AG09319 (cell line): ENCODE measurements at regions not wholly inside any gene's neighbourhood (a gene's known extent, or its start where the extent isn't known, plus 50 kb on each side); places are given as distances from the start of the nearest gene placed in this dataset.

Experiments
- DNase-seq: peaks from one replicate; pipeline ENCODE4 v3.0.0-alpha.2; 2010; ENCODE audit warnings: low read depth; ENCODE audit errors: extremely low read depth
- CTCF ChIP-seq: IDR thresholded peaks from 2 replicates; pipeline ENCODE4 v1.5.1; 2011; ENCODE audit warnings: low read depth, mild to moderate bottlenecking, inconsistent platforms, low read length, moderate library complexity

- TF ChIP-seq CTCF: no peak
- DNase-seq: no peak
These were observed 450.7 kb upstream of the ZMIZ1 start for GRCh38 chr10:78618050-78618449.

DNA sequence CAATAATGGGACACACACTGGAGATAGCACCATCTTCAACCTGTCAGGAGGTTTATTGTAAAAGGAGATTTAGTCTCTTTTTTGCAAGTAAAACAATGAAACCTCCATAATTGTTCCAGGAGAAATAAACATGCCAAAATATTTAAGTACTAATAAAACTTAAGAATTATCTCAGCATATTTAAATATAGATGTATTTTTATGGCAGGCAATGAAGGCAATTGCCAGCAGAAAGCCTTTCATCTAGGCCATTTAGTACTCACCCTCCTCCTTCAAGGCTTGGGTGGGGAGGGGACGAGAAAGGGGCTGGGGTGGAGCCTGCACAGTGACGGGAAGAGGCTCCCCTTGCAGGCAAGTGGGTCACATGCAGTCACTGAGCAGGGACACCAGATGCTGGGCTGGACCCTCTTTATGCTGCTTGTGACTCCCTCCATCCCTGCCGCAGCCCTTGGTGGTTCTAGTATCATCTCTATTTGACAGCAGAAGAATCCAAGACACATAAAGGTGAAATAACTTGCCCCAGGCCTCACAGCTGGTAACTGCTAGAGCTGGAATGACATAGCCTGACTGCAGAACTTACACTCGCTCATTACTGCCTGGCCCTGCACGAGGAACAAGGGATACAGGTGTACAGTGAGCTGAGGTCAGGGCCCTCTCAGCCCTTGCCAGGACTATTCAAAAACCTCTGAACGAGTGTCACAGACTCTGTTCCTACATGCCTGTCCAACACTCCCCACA lies 449.5 kb upstream of the ZMIZ1 start:
- DNase-seq: no peak
- no peak for TF ChIP-seq CTCF

- no peak for TF ChIP-seq CTCF
- no peak for DNase-seq
These were observed 448.9 kb upstream of the ZMIZ1 start for GRCh38 chr10:78619896-78620295.

DNA sequence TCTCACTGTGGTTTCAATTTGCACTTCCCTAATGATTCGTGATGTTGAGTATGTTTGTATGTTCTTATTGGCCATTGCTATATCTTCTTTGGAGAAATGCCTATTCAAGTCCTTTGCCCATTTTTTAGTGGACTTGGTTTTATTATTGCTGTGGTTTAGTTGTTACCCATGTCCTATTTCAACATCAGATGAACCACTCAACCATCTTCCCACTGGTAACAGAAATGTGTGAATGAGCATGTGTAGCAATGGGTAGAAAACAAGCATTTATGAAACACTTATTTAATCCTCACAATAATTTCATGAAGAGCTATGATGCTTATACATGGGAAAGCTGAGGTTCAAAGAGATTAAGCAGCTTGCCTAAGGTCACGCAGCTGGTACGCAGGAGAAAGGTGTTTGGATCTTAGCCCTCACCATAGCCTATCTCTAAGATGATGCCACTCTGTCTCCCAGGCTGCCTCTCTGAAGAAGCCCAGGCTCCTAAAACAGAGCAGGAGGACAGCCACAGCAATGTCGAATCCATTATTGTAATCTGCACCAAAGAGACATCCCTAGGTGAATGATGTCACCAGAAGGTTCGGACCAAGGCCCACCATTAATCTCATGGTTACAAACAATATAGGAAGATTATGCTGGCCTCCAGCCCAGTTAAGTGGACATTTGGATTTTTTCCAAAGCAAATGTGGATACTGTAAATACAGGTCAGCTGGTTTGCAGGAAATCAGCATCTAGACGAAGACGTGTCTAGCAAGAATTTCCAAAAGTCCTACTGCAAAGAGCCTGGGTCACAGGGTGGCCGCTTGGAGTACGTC lies 447.6 kb upstream of the ZMIZ1 start:
- TF ChIP-seq CTCF: no peak
- no peak for DNase-seq

GRCh38 chr10:78623578-78624215 lies 445.1 kb upstream of the ZMIZ1 start:
- TF ChIP-seq CTCF: no peak
- peak; percentile 7 for DNase-seq

DNA sequence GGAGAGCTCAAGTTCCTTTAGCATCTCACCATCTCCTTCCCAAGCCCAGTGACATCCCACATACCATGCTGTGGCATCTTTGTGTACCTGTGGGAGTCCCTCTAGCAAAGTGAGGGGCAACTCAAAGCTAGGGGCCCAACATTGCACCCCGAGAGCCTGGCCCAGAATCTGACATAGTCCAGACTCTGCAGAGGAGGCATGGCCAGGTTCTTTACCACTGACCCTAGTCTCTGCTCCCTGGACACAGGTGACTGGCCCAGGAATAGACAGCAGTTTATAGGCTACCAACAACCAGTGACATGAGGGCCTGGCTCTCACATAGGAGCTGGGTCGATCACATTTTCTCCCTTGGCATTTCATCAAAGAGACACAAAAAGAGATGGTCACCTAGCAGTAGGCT lies 444.0 kb upstream of the ZMIZ1 start:
- no peak for DNase-seq
- TF ChIP-seq CTCF: no peak

GRCh38 chr10:78626471-78626870 lies 442.3 kb upstream of the ZMIZ1 start:
- TF ChIP-seq CTCF: no peak
- no peak for DNase-seq
